GM23338 (cell line): ENCODE measurements at regions not wholly inside any gene's neighbourhood (a gene's known extent, or its start where the extent isn't known, plus 50 kb on each side); places are given as distances from the start of the nearest gene placed in this dataset.
"Not testable (repeated sequence)": the region's sequence is repeated elsewhere in the genome, so short reads cannot be mapped to it uniquely, and the experiment has no call there.

Source experiments
- CREB1 ChIP-seq: fragments of 250-450 bp; sonication (Bioruptor Pico); IDR thresholded peaks from 2 replicates; pipeline ENCODE4 v1.5.0; 2020; ENCODE audit warnings: low read depth, mild to moderate bottlenecking, moderate library complexity
- EZH2 ChIP-seq: fragments of 200-600 bp; sonication (generic); IDR thresholded peaks from one replicate; pipeline ENCODE4 v1.8.0; 2017; ENCODE audit warnings: antibody characterized with exemption, mild to moderate bottlenecking, low read depth; ENCODE audit not compliant: unreplicated experiment
- EZH2phosphoT487 ChIP-seq: fragments of 200-600 bp; sonication (generic); IDR thresholded peaks from one replicate; pipeline ENCODE4 v1.8.1; 2018; ENCODE audit warnings: antibody characterized with exemption; ENCODE audit not compliant: unreplicated experiment
- JUNB ChIP-seq: IDR thresholded peaks from one replicate; pipeline ENCODE4 v1.6.1; 2016; ENCODE audit warnings: antibody characterized with exemption; ENCODE audit not compliant: unreplicated experiment
- NANOG ChIP-seq: IDR thresholded peaks from 2 replicates; pipeline ENCODE4 v1.6.1; 2016; ENCODE audit warnings: antibody characterized with exemption, borderline replicate concordance
- POLR2AphosphoS5 ChIP-seq: IDR thresholded peaks from 2 replicates; pipeline ENCODE4 v1.6.1; 2016; ENCODE audit warnings: antibody characterized with exemption, low read depth
- TF ChIP-seq, protein P1 (sequence below), 2 experiments: fragments of 200-600 bp in 1 of 2; sonication (generic) in 1 of 2; conservative IDR thresholded peaks; 2 replicates each; pipeline versions ENCODE4 v1.5.1 to v1.6.1; 2016 to 2017; ENCODE audit warnings: antibody characterized with exemption in 2 of 2, low read depth in 2 of 2, mild to moderate bottlenecking in 2 of 2, moderate library complexity in 1 of 2
- TF ChIP-seq, protein P2 (sequence below): IDR thresholded peaks from one replicate; pipeline ENCODE4 v1.6.1; 2018; ENCODE audit warnings: antibody characterized with exemption; ENCODE audit not compliant: unreplicated experiment

DNA sequence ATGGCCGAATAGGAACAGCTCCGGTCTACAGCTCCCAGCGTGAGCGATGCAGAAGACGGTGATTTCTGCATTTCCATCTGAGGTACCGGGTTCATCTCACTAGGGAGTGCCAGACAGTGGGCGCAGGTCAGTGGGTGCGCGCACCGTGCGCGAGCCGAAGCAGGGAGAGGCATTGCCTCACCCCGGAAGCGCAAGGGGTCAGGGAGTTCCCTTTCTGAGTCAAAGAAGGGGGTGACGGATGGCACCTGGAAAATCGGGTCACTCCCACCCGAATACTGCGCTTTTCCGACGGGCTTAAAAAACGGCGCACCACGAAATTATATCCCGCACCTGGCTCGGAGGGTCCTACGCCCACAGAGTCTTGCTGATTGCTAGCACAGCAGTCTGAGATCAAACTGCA is 572.8 kb upstream of the AGA start:
- not testable (repeated sequence) for TF ChIP-seq CREB1 (CRISPR knock-in tag); EZH2; POLR2AphosphoS5; JUNB; NANOG; EZH2phosphoT487
- TF ChIP-seq, protein P1, sequence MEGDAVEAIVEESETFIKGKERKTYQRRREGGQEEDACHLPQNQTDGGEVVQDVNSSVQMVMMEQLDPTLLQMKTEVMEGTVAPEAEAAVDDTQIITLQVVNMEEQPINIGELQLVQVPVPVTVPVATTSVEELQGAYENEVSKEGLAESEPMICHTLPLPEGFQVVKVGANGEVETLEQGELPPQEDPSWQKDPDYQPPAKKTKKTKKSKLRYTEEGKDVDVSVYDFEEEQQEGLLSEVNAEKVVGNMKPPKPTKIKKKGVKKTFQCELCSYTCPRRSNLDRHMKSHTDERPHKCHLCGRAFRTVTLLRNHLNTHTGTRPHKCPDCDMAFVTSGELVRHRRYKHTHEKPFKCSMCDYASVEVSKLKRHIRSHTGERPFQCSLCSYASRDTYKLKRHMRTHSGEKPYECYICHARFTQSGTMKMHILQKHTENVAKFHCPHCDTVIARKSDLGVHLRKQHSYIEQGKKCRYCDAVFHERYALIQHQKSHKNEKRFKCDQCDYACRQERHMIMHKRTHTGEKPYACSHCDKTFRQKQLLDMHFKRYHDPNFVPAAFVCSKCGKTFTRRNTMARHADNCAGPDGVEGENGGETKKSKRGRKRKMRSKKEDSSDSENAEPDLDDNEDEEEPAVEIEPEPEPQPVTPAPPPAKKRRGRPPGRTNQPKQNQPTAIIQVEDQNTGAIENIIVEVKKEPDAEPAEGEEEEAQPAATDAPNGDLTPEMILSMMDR (conservative IDR thresholded peaks at IDR 0.05; ENCODE audit: low read depth in 2 of 2), result not testable (repeated sequence)
- TF ChIP-seq, protein P2, sequence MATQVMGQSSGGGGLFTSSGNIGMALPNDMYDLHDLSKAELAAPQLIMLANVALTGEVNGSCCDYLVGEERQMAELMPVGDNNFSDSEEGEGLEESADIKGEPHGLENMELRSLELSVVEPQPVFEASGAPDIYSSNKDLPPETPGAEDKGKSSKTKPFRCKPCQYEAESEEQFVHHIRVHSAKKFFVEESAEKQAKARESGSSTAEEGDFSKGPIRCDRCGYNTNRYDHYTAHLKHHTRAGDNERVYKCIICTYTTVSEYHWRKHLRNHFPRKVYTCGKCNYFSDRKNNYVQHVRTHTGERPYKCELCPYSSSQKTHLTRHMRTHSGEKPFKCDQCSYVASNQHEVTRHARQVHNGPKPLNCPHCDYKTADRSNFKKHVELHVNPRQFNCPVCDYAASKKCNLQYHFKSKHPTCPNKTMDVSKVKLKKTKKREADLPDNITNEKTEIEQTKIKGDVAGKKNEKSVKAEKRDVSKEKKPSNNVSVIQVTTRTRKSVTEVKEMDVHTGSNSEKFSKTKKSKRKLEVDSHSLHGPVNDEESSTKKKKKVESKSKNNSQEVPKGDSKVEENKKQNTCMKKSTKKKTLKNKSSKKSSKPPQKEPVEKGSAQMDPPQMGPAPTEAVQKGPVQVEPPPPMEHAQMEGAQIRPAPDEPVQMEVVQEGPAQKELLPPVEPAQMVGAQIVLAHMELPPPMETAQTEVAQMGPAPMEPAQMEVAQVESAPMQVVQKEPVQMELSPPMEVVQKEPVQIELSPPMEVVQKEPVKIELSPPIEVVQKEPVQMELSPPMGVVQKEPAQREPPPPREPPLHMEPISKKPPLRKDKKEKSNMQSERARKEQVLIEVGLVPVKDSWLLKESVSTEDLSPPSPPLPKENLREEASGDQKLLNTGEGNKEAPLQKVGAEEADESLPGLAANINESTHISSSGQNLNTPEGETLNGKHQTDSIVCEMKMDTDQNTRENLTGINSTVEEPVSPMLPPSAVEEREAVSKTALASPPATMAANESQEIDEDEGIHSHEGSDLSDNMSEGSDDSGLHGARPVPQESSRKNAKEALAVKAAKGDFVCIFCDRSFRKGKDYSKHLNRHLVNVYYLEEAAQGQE, result not testable (repeated sequence)
